GM21786 (cell line): ENCODE measurements at regions not wholly inside any gene's neighbourhood (a gene's known extent, or its start where the extent isn't known, plus 50 kb on each side); places are given as distances from the start of the nearest gene placed in this dataset.

Experiments
- ATAC-seq: cut with Tn5 transposase; IDR thresholded peaks from one replicate; pipeline ENCODE4 v1.9.1; 2021; ENCODE audit not compliant: unreplicated experiment

- ATAC-seq, result no peak
Observed at GRCh38 chr14:87816416-87816815, 176.6 kb downstream of the GALC start.

GRCh38 chr14:87815121-87815520, 177.9 kb downstream of the GALC start:
- ATAC-seq, result no peak

GRCh38 chr14:87813686-87814085, 179.3 kb downstream of the GALC start:
- no peak for ATAC-seq

- no peak for ATAC-seq
Observed at GRCh38 chr14:87813211-87813610, 179.8 kb downstream of the GALC start.

- no peak for ATAC-seq
Observed at GRCh38 chr14:87811246-87811645, 181.7 kb downstream of the GALC start.

- no peak for ATAC-seq
Observed at GRCh38 chr14:87810711-87811110, 182.3 kb downstream of the GALC start.

- no peak for ATAC-seq
Observed at GRCh38 chr14:87809261-87809660, 183.7 kb downstream of the GALC start.

- ATAC-seq, result peak; percentile 70
Observed at GRCh38 chr14:87805315-87805723, 187.7 kb downstream of the GALC start.

- ATAC-seq, result no peak
Observed at GRCh38 chr14:87800216-87800615, 192.8 kb downstream of the GALC start.

- ATAC-seq, result no peak
Observed at GRCh38 chr14:87799400-87799799, 193.6 kb downstream of the GALC start.

- no peak for ATAC-seq
Observed at GRCh38 chr14:87797001-87797400, 196.0 kb downstream of the GALC start.

GRCh38 chr14:87794561-87794960, 198.4 kb downstream of the GALC start:
- no peak for ATAC-seq

GRCh38 chr14:87785897-87786296, 207.1 kb downstream of the GALC start:
- peak; percentile 66 for ATAC-seq

- ATAC-seq, result no peak
Observed at GRCh38 chr14:87784386-87784785, 208.6 kb downstream of the GALC start.

- ATAC-seq, result no peak
Observed at GRCh38 chr14:87783071-87783470, 209.9 kb downstream of the GALC start.

- ATAC-seq, result no peak
Observed at GRCh38 chr14:87772854-87773253, 220.1 kb downstream of the GALC start.

- peak; percentile 83 for ATAC-seq
Observed at GRCh38 chr14:87767567-87767901, 225.4 kb downstream of the GALC start.

- no peak for ATAC-seq
Observed at GRCh38 chr14:87758876-87759275, 234.1 kb downstream of the GALC start.

- peak; percentile 67 for ATAC-seq
Observed at GRCh38 chr14:87756661-87757060, 236.3 kb downstream of the GALC start.

GRCh38 chr14:87754520-87755223, 238.3 kb downstream of the GALC start:
- no peak for ATAC-seq

- no peak for ATAC-seq
Observed at GRCh38 chr14:87748558-87748957, 244.4 kb downstream of the GALC start.

GRCh38 chr14:87745507-87746118, 247.4 kb downstream of the GALC start:
- peak; percentile 69 for ATAC-seq
